NCI-H2196 (cell line): ENCODE measurements at regions not wholly inside any gene's neighbourhood (a gene's known extent, or its start where the extent isn't known, plus 50 kb on each side); places are given as distances from the start of the nearest gene placed in this dataset.
"Not testable (repeated sequence)": the region's sequence is repeated elsewhere in the genome, so short reads cannot be mapped to it uniquely, and the experiment has no call there.

Experiments
- DNase-seq: peaks from one replicate; lab custom pipeline; 2025; ENCODE audit not compliant: unreplicated experiment; lab: John Stamatoyannopoulos, UW

DNA sequence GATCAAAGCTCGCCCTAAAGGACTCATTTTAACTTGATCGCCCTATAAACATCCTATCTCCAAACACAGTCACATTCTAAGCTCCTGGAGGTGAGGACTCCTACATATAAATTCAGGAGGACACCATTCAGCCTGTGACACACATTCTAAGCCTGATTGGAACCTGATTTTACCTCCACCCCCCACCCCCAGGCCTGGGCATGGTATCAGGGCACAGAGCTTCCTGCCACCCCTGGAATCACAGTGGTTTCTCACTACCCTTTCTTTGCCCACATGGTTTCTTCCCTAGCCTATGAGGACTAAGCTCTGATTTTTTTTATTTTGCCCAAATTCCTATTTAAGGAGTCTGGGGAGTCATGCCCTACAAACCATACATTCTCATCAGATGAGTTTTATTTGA, 428.1 kb upstream of the ID2 start:
- DNase-seq: no peak

DNA sequence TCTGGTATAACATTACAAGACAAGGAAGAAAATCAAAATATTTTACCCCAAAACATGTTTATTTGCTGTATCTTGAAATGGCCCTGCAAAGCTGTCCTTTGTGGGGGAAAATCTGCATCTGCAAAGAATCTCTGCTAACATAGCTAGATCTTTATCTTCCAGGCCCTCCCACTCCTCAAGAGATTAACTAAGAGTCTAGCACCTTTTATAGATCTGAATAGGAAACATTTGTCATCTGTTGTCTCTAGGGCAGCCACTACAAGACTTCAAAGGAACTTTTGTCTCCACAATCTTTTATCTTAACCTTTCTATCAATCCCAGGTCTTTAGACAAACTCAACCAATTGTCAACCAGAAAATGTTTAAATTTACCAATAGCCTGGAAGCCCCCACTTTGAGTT, 427.6 kb upstream of the ID2 start:
- DNase-seq: not testable (repeated sequence)

DNA sequence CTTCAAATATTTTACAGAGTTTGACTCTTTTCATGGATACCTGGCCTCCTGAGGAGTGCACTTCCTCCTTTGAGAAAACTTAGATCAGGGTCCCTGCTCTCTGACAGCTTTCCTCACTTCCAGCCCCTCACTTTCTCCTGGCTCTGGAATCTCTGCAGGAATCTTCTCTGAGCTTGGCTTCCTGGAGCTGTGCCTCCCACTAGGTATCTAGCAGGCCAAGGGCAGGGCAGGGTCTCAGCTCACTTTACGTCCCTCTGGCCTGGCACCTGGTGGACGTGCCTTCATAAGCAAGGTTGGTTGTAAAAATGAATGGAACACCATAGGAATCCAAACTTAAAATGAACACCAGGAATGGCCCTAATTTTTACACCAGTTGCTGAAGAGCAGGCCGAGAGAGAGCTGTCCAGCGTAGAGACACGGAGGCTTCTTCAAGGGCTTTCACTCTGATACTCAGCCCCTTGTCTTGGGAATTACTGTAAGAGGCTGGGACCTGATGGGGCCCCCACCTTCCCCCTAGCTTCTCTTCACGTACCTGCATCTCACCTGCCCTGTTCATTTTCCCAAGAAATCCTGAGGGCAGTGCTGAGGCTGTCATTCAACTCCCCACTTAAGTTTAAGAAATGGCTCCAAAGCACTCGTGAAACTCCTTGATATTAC, 426.9 kb upstream of the ID2 start:
- no peak for DNase-seq

DNA sequence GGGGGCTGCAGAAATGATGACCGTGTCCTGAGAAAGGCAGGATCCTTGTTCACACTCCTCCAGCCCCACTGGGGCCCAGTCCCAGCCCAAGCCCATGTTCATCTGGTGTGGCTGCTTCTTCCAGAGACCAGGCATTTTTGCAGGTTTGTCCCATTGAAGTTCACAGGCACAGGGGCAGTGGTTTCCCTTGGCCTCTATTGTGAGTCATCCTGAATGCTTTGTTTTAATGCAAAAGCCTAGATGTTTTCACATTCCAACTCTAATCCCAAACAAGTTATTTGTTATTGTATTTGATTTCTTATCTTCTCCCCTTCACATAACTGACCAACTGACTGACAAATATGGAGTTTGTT, 426.4 kb upstream of the ID2 start:
- no peak for DNase-seq

DNA sequence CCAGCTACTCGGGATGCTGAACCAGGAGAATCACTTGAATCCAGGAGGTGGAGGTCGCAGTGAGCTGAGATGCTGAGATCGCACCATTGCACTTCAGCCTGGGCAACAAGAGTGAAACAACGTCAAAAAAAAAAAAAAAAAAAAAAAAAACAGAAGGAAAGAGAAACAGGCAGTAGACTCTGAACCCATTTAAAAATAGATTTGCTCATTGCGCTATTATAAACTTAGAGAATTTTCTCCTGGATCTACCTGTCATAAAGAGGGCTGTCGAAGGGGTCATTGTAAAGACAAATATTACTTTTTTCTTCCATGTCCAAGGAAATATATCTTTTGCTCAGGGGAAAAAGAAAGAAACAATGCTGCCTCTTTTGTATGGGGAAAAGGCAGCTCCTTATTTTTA, 425.0 kb upstream of the ID2 start:
- no peak for DNase-seq

DNA sequence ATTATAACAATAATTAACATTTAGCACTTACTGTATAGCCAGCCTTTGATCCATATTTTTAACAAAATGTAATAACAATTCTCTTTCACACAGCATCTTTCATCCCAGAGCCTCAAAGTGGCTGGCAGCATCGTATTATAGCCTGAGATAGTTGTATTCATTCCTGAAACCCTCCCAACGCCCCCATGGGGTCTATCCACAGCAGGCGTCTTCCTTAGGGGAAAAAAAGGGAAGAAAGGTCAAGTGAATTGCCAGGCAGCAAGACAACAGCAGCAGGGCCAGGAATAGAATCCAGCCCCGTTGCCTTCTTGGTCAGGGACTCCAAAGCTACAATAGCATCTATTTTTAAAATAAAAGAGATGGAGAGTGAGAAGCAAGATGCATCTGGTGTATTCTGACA, 424.4 kb upstream of the ID2 start:
- no peak for DNase-seq

DNA sequence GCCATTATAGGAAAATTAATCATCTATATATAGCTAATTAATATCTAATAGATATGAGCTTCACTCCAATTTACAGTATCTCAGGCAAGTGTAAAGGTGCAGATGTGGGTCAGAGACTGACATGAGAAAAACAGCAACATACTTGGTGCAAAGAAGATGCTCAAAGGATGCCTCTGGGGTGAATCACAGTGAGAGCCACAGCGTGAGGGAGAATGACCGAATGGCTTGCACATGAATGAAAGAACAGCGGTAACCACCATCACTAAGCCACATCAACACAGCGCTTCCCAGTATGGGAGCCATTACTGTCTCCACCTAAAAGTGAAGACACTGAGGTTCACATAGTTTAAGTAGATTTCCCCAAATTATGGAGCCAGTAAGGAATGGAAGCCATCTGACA, 423.4 kb upstream of the ID2 start:
- no peak for DNase-seq

DNA sequence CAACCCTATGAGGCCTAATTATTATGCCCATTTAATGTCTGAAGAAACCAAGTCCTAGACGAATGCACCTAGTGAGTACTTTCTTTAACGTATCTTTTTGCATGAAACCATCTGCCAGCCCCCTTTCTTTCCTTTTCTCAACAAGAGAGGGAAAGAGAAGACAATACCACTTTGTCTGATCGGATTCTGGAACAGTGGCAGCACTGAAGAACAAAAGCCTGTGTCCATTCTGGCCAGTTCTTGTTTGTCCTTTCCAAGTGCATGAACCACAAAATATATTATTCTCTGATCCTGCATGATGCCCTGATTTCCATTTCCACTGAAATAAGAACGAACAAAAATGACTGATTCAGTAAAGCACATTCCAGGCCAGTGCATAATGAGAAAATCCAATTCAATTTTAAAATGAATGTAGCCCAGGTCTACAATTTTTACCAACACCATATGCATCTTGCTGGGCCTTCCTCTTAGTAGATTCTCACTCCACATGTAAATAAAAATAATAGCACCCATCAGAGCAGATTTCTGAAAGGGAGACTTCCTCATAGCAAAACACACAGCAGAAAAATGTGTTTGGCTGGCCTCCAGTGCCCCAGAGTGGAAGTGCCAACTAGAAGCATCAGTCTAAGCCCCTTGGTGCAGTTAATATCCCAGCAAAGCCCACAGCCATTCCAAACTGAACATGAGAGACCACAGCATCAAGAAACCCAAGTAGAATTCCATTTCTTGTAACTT, 422.6 kb upstream of the ID2 start:
- DNase-seq: no peak

DNA sequence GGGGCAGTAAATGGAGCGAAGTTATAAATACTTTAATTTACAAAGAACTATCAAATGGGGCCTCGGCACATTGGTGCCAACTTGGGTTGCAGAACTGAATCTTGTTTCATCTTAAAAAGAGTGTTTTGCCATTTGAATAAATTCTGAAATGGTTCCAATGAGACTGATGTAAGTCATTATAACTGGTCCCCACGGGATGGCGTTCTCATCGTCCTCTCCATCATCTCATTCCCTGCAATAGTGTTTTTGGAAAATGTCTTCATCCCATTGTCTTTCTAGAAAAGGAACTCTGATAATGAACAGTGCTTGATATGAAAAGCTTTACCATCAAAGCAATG, 422.0 kb upstream of the ID2 start:
- DNase-seq: no peak

DNA sequence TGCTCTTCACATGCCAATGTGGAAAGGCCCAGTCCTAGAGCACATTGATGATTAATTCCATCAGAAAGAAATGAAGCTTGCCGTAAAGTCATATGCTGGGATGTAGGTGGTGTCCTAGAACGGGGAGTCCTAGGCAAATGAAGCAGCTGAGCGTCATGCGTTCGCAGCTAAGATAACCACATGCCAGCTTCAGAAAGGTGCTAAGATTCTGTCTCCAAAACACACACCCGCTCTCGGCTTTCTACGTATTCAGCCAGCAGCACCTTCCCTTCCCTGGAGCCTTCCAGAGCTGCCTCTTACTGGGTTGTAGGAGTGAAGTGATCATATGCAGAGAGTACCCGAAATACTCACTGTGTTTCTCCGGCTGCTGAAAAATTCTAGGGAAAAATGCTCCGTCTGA, 421.6 kb upstream of the ID2 start:
- DNase-seq: no peak

DNA sequence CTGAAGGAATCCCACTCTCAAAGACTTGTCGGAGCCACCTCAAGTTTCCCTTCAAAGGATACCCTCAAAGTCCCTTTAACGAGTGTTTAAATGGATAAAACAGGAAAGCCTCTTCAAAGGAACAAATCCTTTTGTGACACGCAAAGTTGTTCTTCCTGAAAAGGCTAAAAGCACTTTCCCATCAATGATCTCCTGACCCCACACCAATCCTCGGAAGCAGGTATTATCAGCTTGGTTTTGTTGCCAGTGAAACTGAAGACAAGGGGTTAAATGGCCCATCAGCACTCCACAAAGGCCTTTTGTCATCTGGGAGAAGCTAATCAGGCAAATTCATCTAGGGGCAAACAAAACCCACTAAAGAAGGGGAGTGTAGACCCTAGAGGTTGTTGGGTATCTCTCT, 418.0 kb upstream of the ID2 start:
- DNase-seq: no peak

DNA sequence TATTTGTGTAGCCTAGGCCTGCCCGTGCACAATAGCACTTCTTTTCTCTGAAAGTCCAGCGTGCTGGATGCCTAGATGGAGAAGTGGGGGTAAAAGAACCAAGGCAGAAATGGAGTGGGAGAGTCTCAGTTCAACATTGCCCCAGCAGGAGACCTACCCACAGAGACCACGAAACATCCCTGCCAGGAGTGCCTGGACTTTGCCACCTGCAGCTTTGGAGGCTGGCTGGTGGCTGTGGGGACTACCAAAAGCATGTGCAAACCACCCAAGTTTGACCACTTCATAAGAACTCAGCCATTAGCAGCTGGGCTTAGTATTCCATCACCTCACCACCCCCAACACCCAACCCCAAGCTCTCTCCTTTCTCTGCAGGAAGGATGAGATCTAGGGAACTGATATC, 416.9 kb upstream of the ID2 start:
- DNase-seq: no peak

DNA sequence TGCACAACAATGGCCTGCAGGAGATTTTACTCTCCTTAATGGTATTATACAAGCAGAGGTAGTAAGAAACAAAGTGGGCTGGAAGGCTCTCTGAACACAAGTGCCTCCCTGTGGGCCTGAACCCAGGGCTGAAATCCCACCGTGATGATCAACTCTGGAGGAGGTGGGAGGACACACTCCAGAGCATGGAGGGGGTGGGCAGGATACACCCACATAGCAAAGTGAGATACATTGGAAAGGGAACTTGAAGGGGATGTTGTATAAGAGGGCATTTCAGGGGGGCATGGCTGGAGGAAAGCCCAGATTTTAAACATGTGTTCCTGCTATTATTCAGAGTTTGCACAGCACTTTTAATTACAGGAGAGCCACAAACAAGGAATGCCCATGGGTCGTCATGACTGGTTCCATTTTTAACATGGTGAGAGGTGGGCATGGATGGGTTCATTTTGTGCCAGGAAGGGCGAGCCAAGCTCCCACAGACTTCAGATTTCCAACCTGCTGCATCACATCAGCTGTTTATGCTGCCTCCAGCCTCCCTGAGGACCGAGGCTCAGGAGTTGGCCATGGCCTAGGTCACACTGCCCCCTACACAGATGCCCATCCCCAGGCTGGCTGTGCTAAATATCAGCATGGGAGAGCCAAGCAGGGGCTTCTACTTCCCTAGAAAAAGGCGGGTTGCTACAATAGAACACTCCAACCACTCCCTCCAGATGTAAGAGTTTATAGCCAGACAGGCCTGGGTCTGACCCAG, 416.2 kb upstream of the ID2 start:
- no peak for DNase-seq

DNA sequence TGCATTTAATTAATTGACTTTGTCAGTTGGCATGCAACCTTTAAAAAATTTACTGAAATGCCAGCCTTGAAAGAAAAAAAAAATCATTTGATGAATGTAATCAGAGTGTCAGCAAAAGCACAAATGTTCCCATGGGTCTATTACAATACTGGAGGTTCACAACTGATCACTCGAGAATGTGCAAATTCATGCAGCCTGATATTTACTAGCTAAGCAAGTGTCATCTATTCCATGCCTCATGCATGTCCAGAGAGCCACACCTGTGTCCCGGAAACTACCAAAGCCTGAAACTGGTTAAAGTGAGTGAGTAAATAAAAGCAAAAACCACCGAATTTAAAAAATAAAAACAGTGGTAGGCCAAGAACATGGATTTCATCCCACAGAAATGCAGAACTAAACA, 415.3 kb upstream of the ID2 start:
- DNase-seq: no peak

DNA sequence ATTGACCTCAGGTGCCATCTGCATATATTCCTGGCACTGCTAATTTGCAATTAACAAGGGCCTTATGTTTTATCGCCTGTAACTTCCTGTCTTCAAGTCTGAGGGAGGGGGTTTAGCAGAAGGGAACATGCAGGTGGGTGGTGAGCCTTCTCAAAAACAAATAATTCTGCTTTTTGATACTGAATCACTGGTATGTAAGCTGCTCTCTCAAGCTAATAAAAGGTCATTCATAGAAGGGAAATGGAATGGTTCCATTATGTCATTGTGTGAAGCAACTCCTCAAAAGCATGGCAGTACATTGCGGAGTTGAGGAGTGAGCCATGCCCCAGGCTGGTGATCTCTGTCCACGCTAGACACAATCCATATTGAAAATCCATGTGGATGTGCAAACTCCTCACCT, 414.8 kb upstream of the ID2 start:
- no peak for DNase-seq

DNA sequence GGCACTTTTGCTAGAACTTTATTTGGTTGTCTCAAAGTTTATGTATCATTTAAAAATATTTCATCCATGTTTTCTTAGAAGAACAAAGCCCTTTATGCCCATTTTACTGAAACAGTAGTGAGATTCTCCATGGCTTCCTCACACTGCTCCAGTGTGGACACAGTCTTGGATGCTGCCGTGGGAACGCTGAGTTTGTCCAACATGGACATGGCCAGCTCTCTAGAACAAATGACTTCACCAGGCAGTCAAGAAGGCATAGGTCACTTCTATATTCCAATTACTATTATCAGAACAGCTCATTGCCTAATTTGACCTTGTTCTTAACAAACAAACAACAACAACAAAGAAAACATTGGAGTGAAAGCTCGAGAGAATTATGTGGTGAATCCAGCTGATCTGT, 414.1 kb upstream of the ID2 start:
- no peak for DNase-seq

DNA sequence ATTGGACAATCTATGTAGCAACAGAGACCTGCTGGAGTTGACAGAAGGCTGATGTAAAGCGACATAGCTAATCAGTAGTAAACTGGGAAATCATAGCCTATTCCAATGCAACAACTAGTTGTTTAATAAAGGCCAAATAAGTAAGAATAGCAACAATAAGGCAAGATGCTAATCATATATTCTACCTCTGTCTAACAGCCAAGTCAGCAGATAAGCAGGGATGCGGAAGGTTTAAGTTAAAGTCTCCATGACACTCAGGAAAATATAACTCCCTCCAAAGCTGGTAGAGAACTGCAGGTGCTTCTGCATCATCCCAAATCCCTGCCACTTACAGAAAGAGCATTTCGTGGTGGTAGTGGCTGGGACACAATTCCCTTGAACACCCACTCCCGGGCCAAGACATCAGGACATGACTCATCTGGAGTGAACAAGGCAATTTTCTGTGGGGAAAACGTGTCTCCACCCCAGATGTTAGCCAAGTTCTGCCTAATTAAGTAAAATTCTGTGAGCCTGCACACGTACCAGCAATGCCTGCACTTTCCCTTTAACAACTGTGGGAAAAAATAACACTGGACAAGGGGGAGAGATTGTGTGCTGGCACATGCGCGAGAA, 413.6 kb upstream of the ID2 start:
- no peak for DNase-seq

DNA sequence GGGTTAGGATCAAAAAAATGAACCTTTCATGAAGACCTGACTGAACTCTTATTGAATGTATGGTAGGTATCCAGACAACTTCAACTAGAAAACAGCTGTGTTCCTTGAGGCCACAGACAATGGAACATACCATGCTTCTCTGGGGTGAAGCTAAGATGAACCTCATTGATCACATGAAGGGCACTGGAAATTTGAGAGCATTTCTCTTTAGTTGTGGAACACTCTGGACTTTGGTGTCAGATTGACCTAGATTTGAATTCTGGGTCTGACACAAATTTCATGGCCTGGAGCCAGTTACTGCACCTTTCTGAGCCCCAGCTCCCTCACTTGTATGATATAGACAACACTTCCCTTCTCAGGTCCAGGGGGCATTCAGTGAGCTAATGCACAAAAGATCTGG, 411.2 kb upstream of the ID2 start:
- no peak for DNase-seq

DNA sequence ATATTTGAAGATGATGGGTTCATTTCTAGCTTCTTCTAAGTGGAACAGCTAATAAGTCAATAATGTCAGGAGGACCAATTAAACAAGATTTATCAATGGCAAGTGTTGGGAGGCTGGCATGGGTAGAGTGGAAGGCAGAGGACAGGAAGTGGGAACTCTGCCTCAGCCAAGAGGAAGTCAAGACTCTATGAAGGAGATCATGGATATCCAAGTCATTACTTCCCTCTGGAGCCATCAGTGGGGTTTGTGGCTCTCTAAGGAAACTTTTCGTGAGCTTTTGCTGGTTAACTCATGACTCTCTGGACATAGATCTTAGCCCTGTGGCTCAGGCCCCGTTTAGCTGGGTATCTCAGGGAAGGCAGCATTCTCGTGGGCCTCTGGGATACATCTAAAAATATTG, 410.4 kb upstream of the ID2 start:
- no peak for DNase-seq

DNA sequence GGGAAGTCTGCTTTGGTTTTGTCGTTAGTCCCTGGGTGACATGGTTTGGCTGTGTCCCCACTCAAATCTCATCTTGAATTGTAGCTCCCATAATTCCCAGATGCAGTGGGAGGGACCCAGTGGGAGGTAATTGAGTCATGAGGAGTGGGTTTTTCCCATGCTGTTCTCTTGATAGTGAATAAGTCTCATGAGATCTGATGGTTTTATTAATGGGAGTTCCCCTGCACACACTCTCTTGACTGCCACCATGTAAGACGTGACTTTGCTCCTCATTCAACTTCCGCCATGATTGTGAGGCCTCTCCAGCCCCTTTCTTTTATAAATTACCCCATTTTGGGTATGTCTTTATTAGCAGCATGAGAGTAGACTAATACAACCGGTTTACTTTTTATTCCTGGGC, 405.8 kb upstream of the ID2 start:
- DNase-seq: no peak

DNA sequence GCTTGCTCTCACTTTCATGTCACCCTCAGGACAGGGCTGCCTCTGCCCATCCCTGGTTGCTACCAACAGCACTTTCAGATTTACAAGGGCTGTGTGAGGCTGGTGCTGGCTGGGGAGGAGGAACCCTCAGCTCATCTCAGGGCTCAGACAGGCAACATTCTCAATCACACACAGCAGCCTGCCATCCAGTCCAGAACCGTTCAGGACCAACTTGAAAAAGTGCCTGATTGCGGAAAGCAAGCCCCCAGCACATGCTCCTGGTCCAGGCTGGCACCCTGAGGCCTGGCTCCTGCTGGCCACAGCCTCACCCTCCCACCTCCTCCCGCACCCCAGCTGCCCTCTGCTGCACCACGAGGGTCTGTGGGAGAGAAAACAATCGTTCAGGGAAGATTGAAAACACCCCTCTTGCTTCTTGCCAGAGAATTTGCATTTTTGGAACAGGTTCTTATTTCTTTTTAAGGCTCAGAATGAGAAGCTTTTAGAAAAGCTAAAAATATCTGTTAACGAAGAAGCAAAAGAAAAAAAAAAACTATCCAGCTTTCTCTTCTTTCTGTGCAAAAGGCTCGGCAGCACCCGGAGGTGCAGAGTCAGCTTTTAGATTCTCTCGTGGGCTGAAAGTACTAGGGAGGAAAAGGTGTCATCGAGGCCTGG, 403.8 kb upstream of the ID2 start:
- DNase-seq: no peak
